ENCODE measurements at regions not wholly inside any gene's neighbourhood (a gene's known extent, or its start where the extent isn't known, plus 50 kb on each side); places are given as distances from the start of the nearest gene placed in this dataset.

DNA sequence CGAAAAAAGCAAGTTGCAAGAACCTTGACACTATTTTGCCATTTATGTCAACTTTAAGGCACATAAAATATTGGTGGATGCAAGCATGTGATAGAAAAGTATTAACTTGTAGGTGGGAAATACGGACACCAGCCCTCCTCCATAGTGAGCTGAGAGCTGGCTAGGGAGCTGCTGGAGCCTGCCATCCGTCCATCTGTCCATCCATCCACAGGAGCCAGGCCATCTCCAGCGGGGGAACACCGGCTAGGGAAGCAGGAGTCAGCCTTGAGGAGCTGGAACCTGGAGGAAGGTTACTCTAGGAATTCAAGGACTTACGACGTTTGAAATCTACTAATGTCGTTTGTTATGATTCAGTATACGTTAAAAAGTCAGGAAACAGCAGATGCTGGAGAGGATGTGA, 120.7 kb upstream of the C14orf180 start:
- no peak overlapping the region for H3K27ac ChIP-seq (ENCODE audit: low read length)
- H3F3A ChIP-seq (ENCODE audit: insufficient read depth, low read length, poor library complexity, severe bottlenecking): no peaks in the 10 kb centered on the region
- H3K4me2 ChIP-seq (ENCODE audit: low read length): no peak overlapping the region
- H3K4me3 ChIP-seq (ENCODE audit: low read length): no peak overlapping the region
- H3K27me3 ChIP-seq (ENCODE audit: insufficient read depth, low read depth, low read length): no peaks in the 10 kb centered on the region
- H3K36me3 ChIP-seq (ENCODE audit: insufficient read depth, low read length): no peaks in the 10 kb centered on the region
- H3K9me3 ChIP-seq (ENCODE audit: low read length): no peaks in the 10 kb centered on the region
- H2AFZ ChIP-seq (ENCODE audit: low read depth, low read length): no peak overlapping the region
- no peaks in the 10 kb centered on the region for H3K79me2 ChIP-seq (replicated peaks; ENCODE audit: insufficient read depth, low read length)
- H4K20me1 ChIP-seq (ENCODE audit: insufficient read depth): no peaks in the 10 kb centered on the region
- no peaks in the 10 kb centered on the region for H3K9me2 ChIP-seq (ENCODE audit: insufficient read depth, low read length)
- no peak overlapping the region for H3K9ac ChIP-seq (ENCODE audit: low read length)
- TF ChIP-seq TAF1 (IDR thresholded peaks at IDR 0.05; ENCODE audit: low read depth) (no peak), RAD21 (conservative IDR thresholded peaks at IDR 0.05) (no peak), POLR2AphosphoS5 (IDR thresholded peaks at IDR 0.05) (no peak), EZH2 (IDR thresholded peaks at IDR 0.05; ENCODE audit: borderline replicate concordance, insufficient read depth, low read length, poor library complexity, severe bottlenecking) (no peak), EP300 (conservative IDR thresholded peaks at IDR 0.05; ENCODE audit: poor library complexity, severe bottlenecking) (no peak), SMC3 (conservative IDR thresholded peaks at IDR 0.05; ENCODE audit: poor library complexity) (no peak), REST (IDR thresholded peaks at IDR 0.05; ENCODE audit: borderline replicate concordance) (no peak), MXI1 (conservative IDR thresholded peaks at IDR 0.05; ENCODE audit: poor library complexity, severe bottlenecking) (no peak)
- TF ChIP-seq, protein P1, sequence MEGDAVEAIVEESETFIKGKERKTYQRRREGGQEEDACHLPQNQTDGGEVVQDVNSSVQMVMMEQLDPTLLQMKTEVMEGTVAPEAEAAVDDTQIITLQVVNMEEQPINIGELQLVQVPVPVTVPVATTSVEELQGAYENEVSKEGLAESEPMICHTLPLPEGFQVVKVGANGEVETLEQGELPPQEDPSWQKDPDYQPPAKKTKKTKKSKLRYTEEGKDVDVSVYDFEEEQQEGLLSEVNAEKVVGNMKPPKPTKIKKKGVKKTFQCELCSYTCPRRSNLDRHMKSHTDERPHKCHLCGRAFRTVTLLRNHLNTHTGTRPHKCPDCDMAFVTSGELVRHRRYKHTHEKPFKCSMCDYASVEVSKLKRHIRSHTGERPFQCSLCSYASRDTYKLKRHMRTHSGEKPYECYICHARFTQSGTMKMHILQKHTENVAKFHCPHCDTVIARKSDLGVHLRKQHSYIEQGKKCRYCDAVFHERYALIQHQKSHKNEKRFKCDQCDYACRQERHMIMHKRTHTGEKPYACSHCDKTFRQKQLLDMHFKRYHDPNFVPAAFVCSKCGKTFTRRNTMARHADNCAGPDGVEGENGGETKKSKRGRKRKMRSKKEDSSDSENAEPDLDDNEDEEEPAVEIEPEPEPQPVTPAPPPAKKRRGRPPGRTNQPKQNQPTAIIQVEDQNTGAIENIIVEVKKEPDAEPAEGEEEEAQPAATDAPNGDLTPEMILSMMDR (IDR thresholded peaks at IDR 0.05; ENCODE audit: poor library complexity, severe bottlenecking): no peak

- no peaks in the 10 kb centered on the region for H3K27me3 ChIP-seq (ENCODE audit: insufficient read depth, low read depth, low read length)
- no peaks in the 10 kb centered on the region for H4K20me1 ChIP-seq (ENCODE audit: insufficient read depth)
- no peak overlapping the region for H3K4me2 ChIP-seq (ENCODE audit: low read length)
- no peaks in the 10 kb centered on the region for H3K9me2 ChIP-seq (ENCODE audit: insufficient read depth, low read length)
- H2AFZ ChIP-seq (ENCODE audit: low read depth, low read length): no peak overlapping the region
- H3F3A ChIP-seq (ENCODE audit: insufficient read depth, low read length, poor library complexity, severe bottlenecking): no peaks in the 10 kb centered on the region
- H3K4me3 ChIP-seq (ENCODE audit: low read length): no peak overlapping the region
- no peak for TF ChIP-seq POLR2AphosphoS5 (IDR thresholded peaks at IDR 0.05)
- H3K79me2 ChIP-seq (replicated peaks; ENCODE audit: insufficient read depth, low read length): no peaks in the 10 kb centered on the region
- H3K9ac ChIP-seq (ENCODE audit: low read length): no peak overlapping the region
- no peaks in the 10 kb centered on the region for H3K9me3 ChIP-seq (ENCODE audit: low read length)
- no peak overlapping the region for H3K27ac ChIP-seq (ENCODE audit: low read length)
- no peaks in the 10 kb centered on the region for H3K36me3 ChIP-seq (ENCODE audit: insufficient read depth, low read length)
Observed at GRCh38 chr14:104460791-104461651, 118.5 kb upstream of the C14orf180 start.
